Loucy (cell line): ENCODE measurements at regions not wholly inside any gene's neighbourhood (a gene's known extent, or its start where the extent isn't known, plus 50 kb on each side); places are given as distances from the start of the nearest gene placed in this dataset.

ENCODE experiments used
- H2AFZ ChIP-seq: fragments of 200-600 bp; sonication (generic); 2 replicates; pipeline ENCODE4 v1.6.0; 2016; ENCODE audit warnings: antibody characterized with exemption, mild to moderate bottlenecking, low read length, moderate library complexity
- H3F3A ChIP-seq: fragments of 200-600 bp; 2 replicates; pipeline ENCODE4 v1.6.0; 2016; ENCODE audit warnings: antibody characterized with exemption, low read depth, mild to moderate bottlenecking
- H3K27me3 ChIP-seq: fragments of 200-600 bp; sonication (generic); 2 replicates; pipeline ENCODE4 v1.6.1; 2014; ENCODE audit warnings: low read length, mild to moderate bottlenecking; ENCODE audit not compliant: insufficient read depth, poor library complexity, severe bottlenecking
- H3K36me3 ChIP-seq: fragments of 200-600 bp; sonication (generic); 2 replicates; pipeline ENCODE4 v1.6.1; 2016; ENCODE audit warnings: low read length; ENCODE audit not compliant: insufficient read depth
- H3K4me1 ChIP-seq: fragments of 200-600 bp; sonication (generic); 2 replicates; pipeline ENCODE4 v1.5.1; 2014; ENCODE audit warnings: low read length, mild to moderate bottlenecking; ENCODE audit not compliant: insufficient read depth, poor library complexity, severe bottlenecking
- H3K4me2 ChIP-seq: fragments of 200-600 bp; sonication (generic); 2 replicates; pipeline ENCODE4 v1.6.0; 2014; ENCODE audit warnings: antibody characterized with exemption, low read length, low read depth, mild to moderate bottlenecking; ENCODE audit not compliant: poor library complexity, severe bottlenecking
- H3K4me3 ChIP-seq: fragments of 200-600 bp; sonication (generic); 2 replicates; pipeline ENCODE4 v1.5.1; 2014; ENCODE audit warnings: low read length, mild to moderate bottlenecking, mixed read lengths; ENCODE audit not compliant: poor library complexity, severe bottlenecking
- H3K79me2 ChIP-seq: fragments of 200-600 bp; sonication (generic); 2 replicates; pipeline ENCODE4 v1.6.1; 2014; ENCODE audit warnings: low read length; ENCODE audit not compliant: insufficient read depth
- H3K9ac ChIP-seq: fragments of 200-600 bp; sonication (generic); 2 replicates; pipeline ENCODE4 v1.6.0; 2014; ENCODE audit warnings: mild to moderate bottlenecking, low read depth, low read length, moderate library complexity; ENCODE audit not compliant: poor library complexity, severe bottlenecking
- H3K9me2 ChIP-seq: fragments of 200-600 bp; sonication (generic); replicated peaks from 2 replicates; pipeline ENCODE4 v1.6.1; 2016; ENCODE audit warnings: low read depth, low read length, mixed read lengths
- H3K9me3 ChIP-seq: fragments of 200-600 bp; sonication (generic); 2 replicates; pipeline ENCODE4 v1.6.1; 2014; ENCODE audit warnings: mild to moderate bottlenecking, antibody characterized with exemption, low read length, low read depth; ENCODE audit not compliant: insufficient read depth
- H4K20me1 ChIP-seq: fragments of 200-600 bp; sonication (generic); 2 replicates; pipeline ENCODE4 v1.6.0; 2014; ENCODE audit warnings: antibody characterized with exemption, low read length, mild to moderate bottlenecking; ENCODE audit not compliant: insufficient read depth, poor library complexity, severe bottlenecking
- EZH2phosphoT487 ChIP-seq: fragments of 200-600 bp; IDR thresholded peaks from 2 replicates; pipeline ENCODE4 v1.6.1; 2018; ENCODE audit warnings: antibody characterized with exemption, mild to moderate bottlenecking, moderate library complexity, borderline replicate concordance
- TF ChIP-seq, protein P1 (sequence below): fragments of 200-600 bp; sonication (generic); conservative IDR thresholded peaks from 2 replicates; pipeline ENCODE4 v1.5.1; 2014; ENCODE audit warnings: mild to moderate bottlenecking, antibody characterized with exemption, low read length

DNA sequence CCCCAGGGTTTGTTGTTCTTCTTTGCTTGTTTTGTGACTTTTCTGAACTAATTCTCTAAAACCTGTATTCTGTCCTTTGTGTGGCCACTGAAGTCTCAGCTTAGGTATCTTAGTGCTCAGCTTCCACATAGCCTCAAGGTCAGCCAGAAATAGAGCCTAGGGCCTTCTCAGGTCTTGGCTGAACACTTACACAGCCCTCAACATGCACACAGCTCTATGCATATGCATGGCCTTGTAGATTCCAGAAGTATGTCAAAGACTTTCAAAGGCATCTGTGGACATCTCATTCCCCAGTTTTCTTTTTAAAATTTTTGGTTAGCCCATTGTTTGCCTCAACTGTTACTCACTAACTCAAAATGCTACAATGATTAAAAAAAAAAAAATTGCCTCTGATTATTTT, 99.9 kb upstream of the GRIA1 start:
- Histone ChIP-seq H3K9ac (no peak overlapping the region), H2AFZ (no peak overlapping the region), H3K4me3 (no peak overlapping the region), H3F3A (no peaks in the 10 kb centered on the region), H3K79me2 (no peaks in the 10 kb centered on the region), H3K4me1 (no peaks in the 10 kb centered on the region), H3K27me3 (no peaks in the 10 kb centered on the region), H3K9me2 (no peaks in the 10 kb centered on the region), H3K36me3 (no peaks in the 10 kb centered on the region), H3K4me2 (no peak overlapping the region), H4K20me1 (no peaks in the 10 kb centered on the region), H3K9me3 (no peaks in the 10 kb centered on the region)
- TF ChIP-seq, protein P1, sequence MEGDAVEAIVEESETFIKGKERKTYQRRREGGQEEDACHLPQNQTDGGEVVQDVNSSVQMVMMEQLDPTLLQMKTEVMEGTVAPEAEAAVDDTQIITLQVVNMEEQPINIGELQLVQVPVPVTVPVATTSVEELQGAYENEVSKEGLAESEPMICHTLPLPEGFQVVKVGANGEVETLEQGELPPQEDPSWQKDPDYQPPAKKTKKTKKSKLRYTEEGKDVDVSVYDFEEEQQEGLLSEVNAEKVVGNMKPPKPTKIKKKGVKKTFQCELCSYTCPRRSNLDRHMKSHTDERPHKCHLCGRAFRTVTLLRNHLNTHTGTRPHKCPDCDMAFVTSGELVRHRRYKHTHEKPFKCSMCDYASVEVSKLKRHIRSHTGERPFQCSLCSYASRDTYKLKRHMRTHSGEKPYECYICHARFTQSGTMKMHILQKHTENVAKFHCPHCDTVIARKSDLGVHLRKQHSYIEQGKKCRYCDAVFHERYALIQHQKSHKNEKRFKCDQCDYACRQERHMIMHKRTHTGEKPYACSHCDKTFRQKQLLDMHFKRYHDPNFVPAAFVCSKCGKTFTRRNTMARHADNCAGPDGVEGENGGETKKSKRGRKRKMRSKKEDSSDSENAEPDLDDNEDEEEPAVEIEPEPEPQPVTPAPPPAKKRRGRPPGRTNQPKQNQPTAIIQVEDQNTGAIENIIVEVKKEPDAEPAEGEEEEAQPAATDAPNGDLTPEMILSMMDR = no peak

DNA sequence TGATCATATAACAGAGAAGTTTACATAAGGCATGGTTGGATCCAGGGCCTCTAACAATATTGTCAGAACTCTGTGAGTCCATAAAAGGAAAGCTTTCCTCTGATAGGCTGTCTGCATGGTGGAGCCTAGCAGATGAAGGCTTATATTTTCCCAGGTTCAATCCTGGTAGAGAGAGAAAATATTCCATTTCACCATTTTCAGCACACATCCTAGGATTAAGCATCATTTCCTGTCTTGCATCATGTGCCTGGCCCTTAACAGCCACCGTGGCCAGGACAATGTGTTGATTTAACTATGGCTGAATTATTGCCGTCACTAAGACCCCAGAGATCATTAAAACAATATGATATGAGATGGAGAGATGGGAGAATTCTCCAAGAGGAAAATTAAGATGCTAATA, 90.9 kb upstream of the GRIA1 start:
- H3F3A ChIP-seq = no peaks in the 10 kb centered on the region
- H3K9me2 ChIP-seq = no peaks in the 10 kb centered on the region
- H3K4me3 ChIP-seq = no peak overlapping the region
- no peaks in the 10 kb centered on the region for H4K20me1 ChIP-seq
- H3K9me3 ChIP-seq = no peaks in the 10 kb centered on the region
- H3K4me1 ChIP-seq = no peaks in the 10 kb centered on the region
- no peaks in the 10 kb centered on the region for H3K27me3 ChIP-seq
- no peaks in the 10 kb centered on the region for H3K36me3 ChIP-seq
- no peaks in the 10 kb centered on the region for H3K79me2 ChIP-seq
- H3K4me2 ChIP-seq = no peak overlapping the region
- no peak overlapping the region for H3K9ac ChIP-seq
- TF ChIP-seq, protein P1 = no peak
- no peak for TF ChIP-seq EZH2phosphoT487
- H2AFZ ChIP-seq = no peak overlapping the region

DNA sequence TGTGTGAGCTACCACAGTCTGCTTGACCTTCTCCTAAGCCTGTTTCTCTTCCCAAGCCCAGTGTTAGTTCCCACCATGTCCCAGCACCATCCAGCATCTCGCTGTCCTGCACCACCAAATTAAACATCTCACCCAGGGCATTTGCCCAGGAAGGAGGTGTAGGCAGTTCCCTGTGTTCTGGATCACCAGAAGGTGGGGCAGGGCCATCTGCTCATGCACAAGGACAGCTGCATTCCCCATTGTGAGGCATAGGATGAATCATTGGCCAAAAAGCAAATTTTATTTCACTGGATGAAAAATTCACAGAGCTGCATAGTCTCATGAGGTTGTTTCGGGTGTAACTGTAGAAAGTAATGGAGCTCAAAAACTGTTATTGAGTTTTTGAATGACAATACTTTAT, 89.5 kb upstream of the GRIA1 start:
- H3K27me3 ChIP-seq = no peaks in the 10 kb centered on the region
- H3K9me3 ChIP-seq = no peaks in the 10 kb centered on the region
- no peaks in the 10 kb centered on the region for H3K9me2 ChIP-seq

More for the DNA sequence above, 89.5 kb upstream of the GRIA1 start:
- Histone ChIP-seq H3K9ac (no peak overlapping the region), H3K36me3 (no peaks in the 10 kb centered on the region), H3K4me1 (no peaks in the 10 kb centered on the region), H3K4me2 (no peak overlapping the region), H3K79me2 (no peaks in the 10 kb centered on the region), H3F3A (no peaks in the 10 kb centered on the region), H3K4me3 (no peak overlapping the region), H2AFZ (no peak overlapping the region), H4K20me1 (no peaks in the 10 kb centered on the region)
- TF ChIP-seq, protein P1 = no peak
- no peak for TF ChIP-seq EZH2phosphoT487
